GM12872 (cell line): ENCODE measurements at regions not wholly inside any gene's neighbourhood (a gene's known extent, or its start where the extent isn't known, plus 50 kb on each side); places are given as distances from the start of the nearest gene placed in this dataset.

Source experiments
- TF ChIP-seq, protein P1 (sequence below): IDR thresholded peaks from 3 replicates; pipeline ENCODE4 v1.5.1; 2011; ENCODE audit warnings: low read depth, mild to moderate bottlenecking, low read length, moderate library complexity; ENCODE audit not compliant: insufficient read depth

- TF ChIP-seq, protein P1, sequence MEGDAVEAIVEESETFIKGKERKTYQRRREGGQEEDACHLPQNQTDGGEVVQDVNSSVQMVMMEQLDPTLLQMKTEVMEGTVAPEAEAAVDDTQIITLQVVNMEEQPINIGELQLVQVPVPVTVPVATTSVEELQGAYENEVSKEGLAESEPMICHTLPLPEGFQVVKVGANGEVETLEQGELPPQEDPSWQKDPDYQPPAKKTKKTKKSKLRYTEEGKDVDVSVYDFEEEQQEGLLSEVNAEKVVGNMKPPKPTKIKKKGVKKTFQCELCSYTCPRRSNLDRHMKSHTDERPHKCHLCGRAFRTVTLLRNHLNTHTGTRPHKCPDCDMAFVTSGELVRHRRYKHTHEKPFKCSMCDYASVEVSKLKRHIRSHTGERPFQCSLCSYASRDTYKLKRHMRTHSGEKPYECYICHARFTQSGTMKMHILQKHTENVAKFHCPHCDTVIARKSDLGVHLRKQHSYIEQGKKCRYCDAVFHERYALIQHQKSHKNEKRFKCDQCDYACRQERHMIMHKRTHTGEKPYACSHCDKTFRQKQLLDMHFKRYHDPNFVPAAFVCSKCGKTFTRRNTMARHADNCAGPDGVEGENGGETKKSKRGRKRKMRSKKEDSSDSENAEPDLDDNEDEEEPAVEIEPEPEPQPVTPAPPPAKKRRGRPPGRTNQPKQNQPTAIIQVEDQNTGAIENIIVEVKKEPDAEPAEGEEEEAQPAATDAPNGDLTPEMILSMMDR = no peak
Measured at GRCh38 chr9:30459156-30459555, 1925.3 kb upstream of the ACO1 start.

- TF ChIP-seq, protein P1 = no peak
Measured at GRCh38 chr9:30476826-30477225, 1907.6 kb upstream of the ACO1 start.

DNA sequence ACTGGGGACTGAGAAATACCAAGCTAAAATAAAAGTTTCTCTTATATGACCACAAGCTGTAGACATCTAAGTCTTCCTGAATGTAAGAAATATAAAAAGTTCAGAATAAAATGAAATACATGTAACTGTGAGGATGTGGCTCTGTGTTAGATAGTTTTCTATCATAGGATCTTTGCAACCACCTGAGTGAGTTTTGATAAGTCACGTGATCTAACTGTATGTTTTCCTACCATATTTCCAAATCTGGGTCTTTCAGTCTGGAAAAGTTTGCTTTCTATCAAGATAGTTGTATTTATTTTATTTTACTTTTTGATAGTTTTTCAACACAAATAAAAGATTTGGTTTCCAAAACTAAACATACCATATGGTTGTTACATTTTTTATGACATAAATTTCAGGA lies 1905.8 kb upstream of the ACO1 start:
- TF ChIP-seq, protein P1 = no peak

DNA sequence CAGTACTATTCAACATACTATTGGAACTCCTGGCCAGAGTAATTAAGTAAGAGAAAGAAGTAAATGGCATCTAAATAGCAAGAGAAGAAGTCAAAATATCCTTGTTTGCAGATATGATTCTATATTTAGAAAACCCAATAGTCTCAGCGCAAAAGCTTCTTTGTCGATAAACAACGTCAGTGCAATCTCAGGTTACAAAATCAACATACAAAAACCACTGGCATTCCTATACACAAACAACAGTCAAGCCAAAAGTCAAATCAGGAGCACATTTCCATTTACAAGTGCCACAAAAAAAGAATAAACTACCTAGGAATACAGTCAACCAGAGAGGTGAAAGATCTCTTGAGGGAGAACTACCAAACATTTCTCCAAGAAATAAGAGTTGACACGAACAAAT lies 1901.9 kb upstream of the ACO1 start:
- TF ChIP-seq, protein P1 = no peak

GRCh38 chr9:30484690-30485089 lies 1899.8 kb upstream of the ACO1 start:
- TF ChIP-seq, protein P1 = no peak

DNA sequence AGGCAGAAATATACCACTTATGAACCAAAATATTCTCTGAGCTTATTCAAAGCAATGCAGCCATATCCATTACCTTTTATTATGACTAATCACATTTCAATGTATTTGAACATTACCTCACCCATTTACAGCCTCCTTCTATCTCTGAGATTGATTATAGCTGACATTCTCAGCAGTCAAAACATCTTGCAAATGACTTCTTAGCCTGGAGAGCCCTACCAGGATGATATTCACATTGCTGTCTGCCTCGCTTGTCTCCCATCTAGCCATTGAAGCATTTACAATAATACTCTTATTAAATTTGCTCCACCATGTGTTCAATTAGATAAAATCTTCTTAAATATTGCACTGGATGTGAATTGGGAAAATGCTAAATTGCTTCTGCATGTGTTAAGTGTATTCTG lies 1879.9 kb upstream of the ACO1 start:
- TF ChIP-seq, protein P1 = no peak

- TF ChIP-seq, protein P1 = no peak
Measured at GRCh38 chr9:30505311-30505710, 1879.1 kb upstream of the ACO1 start.

- TF ChIP-seq, protein P1 = no peak
Measured at GRCh38 chr9:30506749-30507148, 1877.7 kb upstream of the ACO1 start.
